Stimulated activated CD8-positive, alpha-beta memory T cell treated with anti-CD3 and anti-CD28 coated beads, Interleukin-15, amount 100 ng/mL, for 24 hours (primary cell): ENCODE measurements at regions not wholly inside any gene's neighbourhood (a gene's known extent, or its start where the extent isn't known, plus 50 kb on each side); places are given as distances from the start of the nearest gene placed in this dataset.
"Not testable (repeated sequence)": the region's sequence is repeated elsewhere in the genome, so short reads cannot be mapped to it uniquely, and the experiment has no call there.

Source experiments
- DNase-seq: peaks from one replicate; pipeline ENCODE4 v3.0.0-alpha.2; 2020; ENCODE audit warnings: low read depth

DNA sequence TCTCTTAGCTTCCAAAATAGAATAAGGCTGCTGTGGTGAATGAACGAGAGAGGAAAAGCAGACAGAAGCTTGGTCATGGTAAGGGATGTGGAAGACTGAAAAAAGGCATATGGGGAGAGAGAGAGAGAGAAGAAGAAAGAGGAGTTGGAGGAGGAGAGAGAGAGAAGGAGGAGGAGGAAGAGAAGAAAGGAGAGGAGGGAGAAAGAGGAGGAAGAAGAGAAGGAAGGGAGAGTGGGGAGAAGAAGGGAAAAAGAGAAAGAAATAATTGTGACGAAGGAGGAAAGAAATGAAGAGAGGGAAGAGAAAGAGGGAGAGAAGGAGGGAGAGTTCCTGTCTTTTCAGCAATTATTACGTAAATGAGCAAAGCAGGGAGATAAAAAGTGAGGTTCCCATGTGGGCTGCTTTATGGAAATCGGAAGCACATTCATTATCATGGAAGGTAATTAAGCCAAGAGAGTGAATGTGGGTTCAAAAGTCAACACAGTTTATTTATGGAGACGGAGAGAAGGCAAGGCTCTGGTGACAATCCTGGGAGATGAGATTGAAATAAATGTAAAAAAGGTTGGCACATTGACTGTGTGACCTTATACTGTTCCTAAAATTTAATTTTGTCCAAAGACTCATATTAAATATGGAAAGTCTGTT lies 611.2 kb downstream of the KIF4B start:
- DNase-seq: no peak

DNA sequence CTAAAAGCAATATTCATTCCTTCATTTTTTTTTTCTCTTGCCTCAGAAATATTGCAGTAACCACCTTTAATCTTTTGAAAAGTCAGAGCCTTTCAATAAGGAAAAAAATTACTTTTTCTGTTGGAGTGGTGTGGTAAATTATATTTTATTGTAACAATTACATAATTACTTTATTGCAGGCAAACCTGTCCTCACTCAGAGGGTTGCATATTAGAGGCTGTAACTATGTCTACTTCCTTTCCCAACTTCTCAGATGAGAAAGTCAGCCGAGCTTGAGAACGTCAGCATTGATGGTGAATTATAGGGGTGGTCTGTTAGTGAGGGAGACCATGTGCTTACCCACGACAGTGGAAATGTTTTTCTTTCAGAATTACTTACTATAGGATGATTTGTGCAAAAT lies 611.8 kb downstream of the KIF4B start:
- no peak for DNase-seq

DNA sequence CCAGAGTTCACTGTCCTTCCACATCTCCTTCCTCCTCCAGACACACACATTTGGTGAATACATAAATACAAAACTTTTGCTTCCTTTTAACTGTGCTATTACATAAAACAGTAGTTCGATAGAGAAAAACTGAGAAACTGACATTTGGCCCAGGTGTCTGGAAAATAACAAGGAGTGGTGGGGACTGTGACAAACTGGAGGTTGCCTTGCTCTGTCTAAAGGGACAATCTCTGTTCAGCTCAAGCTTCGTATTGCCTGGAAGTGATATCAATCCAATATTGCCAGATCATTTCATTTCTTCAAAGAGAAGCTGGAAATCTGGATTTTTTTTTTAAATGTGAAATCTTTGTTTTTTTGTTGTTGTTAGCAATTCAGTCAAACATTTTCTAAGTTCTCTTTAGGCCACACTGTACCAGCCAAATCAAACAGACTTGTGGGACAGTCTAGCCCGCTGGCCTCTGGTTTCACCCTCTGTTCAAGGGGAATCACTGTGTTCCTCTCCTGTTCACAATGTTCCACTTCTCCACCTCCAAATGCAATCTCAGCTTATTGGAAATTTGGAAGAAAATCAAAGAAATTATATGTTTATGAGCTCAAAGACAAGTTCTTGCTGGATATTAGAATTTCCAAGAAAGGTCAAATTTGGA lies 612.5 kb downstream of the KIF4B start:
- DNase-seq: no peak

DNA sequence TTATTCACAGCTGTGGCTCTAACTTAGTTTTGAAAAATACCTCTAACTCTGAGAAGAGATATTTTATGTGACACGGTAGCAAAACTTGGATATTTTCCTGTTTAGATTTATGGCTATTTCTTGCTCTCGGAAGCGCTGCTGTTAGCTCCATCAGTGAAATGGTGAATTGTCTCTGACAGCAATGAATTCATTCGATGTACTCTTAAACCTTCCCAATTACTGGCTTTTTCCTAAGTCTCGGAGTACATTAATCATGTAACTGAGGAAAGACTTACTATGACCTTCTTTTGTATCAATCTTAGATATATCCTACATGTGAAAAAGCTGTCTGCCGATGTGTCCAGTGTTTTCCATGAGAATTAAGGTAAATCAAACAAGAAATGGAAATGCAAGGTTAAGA lies 613.0 kb downstream of the KIF4B start:
- no peak for DNase-seq

DNA sequence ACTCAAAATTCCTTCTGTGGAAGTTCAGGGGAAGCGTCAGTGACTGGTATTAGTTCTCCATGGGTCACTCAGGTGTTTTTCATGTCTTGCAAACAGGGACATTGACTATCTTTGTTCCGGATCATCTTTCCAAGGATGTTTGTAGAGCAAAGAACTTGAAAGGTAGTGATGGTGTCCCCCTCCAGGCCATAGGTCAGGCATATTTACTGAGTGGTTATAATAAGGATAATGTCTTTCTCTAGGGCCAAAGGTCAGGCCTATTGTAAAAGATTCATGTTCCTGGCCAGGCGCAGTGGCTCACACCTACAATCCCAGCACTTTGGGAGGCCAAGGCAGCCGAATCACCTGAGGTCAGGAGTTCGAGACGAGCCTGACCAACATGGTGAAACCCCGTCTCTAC lies 614.8 kb downstream of the KIF4B start:
- no peak for DNase-seq

DNA sequence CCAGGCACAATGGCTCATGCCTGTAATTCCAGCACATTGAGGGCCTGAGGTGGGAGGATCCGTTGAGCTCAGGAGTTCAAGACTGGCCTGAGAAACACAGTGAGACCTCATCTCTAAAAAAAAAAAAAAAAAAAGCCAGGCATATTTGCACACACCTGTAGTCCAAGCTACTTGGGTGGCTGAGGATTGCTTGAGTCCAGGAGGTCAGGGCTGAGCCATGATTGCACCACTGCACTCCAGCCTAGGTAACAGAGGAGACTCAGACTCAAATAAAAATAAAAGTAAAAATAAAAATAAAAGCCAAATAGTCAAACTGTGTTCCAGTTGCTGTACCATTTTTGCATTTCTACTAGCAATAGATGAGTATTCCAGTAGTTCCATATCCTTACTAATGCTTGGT lies 616.0 kb downstream of the KIF4B start:
- DNase-seq: no peak

DNA sequence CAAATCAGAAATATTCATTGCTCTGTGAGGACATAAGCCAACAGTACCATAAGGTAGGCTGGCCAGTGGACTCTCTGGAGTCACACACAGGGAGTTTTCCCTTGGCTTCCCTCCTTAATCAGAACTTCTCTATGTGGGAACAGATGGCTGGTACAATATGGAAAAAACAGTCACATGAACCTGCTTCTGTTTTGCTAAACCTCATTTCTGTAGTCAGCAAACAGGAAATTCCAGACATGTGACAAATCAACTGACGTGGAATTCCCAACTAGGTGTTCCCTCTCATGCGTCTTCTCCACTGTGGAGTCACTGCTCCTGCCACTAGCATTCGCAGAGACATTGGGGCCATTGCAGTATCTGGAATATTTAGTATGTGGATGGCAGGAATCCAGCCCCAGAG lies 617.6 kb downstream of the KIF4B start:
- DNase-seq: no peak

DNA sequence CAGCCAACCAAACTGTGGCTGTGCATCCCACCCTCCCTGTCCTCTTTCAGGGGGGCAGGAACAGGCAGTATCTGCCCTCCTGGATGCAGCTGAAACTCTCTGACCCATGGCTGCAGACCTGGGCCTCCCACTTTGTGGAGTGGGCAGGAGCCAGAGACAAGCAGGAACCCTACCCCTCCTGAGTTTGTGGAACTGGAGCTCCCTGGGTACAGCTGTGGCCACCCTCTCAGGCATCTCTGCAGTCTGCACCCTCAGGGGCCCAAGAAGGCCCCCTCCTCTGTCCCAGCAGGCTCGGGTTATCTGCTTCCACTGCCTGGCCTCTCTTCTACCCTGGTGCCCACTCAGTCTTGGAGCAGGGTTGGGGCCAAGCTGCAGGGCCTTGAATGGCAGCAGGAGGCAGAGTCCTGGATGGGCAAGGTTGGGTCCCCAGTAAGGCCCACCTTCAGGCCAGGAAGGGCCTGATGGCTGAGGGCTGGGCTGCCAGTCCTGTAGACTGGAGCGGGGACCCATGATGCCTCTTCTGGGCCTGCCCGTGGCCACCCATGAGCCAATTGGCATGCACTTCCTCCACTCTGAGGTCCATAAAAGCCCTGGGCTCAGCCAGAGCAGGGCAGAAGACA lies 619.9 kb downstream of the KIF4B start:
- DNase-seq: no peak

DNA sequence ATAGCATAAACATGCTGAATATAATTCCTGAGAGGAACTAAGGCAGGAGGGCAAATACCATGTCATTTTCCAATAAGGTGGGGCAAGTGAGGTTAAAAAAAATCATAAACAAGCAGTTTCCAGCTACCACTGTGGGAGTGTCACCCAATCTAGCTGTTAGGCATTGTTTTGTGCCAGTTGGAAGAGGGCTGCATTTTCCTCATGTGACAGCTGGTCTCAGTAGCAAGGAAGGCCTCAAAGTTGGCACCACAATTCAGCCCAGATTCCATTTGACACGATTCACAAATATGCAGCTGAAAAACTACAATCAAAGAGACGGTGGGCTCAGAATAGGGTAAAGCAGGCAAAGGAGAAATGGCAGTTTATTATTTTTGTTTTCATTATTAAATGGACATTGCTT lies 636.1 kb downstream of the KIF4B start:
- no peak for DNase-seq

DNA sequence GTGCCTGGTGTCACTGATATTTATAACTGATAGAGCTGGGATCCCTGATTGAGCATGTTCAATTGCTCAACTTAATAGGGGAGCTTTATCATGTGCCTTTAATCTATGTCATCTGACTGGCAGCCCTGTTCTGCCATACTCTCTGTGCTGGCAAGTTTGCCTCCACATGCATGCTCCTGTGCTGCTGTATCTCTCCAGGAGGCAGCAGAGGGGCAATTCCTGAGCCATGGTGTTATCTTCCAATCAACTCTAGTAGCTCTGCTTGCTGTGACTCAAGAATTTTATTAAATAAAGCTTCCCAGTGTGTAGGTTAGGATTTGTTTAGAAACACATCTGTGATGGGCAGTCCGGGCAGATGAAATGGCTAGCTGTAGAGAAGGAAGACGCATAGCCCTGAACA lies 642.0 kb downstream of the KIF4B start:
- DNase-seq: no peak

DNA sequence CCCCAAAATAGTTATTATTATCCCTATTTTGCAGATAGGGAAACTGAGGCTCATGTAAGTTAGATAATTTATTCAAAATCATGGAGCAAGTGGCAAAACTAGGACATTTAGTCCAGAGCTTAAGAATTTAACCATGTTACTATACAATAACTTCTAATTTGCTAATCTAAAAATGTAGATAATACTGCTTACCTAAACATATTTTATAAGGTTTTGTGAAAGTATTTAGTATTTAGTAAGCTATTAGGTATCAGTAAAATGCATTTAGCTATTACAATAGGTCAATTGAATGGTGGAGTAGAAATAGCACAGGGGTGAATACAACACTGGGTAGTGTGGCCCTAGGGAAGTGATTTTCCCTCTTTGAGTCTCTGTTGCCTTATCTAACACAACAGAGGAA lies 648.3 kb downstream of the KIF4B start:
- DNase-seq: no peak

DNA sequence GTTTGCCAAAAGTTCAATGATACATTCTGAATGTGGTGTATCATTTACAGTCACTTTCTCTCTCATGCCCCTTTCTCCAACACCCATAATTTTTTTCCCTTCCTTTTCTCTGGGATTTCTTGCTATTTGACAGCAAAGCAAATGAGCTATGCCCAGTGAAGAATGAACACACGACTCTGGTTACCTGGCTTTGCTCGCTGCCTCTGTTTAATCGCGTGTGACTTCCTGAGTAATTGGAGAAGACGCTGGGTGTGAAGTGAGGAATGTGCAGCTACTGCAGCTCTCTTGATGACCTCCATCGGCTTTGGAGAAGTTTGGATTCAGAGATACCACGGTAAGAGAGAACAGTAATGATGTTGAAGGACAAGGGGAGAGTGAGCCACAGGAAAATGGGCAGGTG lies 651.8 kb downstream of the KIF4B start:
- no peak for DNase-seq

DNA sequence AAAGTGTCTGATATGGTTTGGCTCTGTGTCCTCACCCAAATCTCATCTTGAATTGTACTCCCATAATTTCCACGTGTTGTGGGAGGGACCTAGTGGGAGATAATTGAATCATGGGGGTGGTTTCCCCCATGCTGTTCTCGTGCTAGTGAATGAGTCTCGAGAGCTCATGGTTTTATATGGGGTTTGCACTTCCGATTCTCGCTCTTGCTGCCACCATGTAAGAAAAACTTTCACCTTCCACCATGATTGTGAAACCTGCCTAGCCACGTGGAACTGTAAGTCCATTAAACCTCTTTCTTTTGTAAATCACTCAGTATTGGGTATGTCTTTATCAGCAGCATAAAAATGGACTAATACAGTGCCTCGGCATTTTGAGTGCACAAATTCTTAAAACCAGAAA lies 655.0 kb upstream of the SGCD start:
- DNase-seq: not testable (repeated sequence)

DNA sequence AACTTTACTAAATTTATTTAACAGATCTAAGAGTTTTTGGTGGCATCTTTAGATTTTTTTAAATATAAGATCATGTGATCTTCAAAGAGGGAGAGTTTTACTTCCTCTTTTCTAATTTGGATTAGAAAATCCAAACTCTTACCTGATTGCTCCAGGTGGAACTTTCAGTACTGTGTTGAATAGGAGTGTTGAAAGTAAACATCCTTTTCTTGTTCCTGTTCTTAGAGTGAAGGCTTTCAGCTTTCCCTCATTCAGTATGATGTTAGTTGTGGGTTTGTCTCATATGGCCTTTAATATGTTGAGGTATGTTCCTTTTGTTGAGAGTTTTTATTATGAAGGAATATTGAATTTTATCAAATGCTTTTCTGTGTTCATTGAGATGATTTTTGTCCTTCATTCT lies 650.0 kb upstream of the SGCD start:
- DNase-seq: no peak

DNA sequence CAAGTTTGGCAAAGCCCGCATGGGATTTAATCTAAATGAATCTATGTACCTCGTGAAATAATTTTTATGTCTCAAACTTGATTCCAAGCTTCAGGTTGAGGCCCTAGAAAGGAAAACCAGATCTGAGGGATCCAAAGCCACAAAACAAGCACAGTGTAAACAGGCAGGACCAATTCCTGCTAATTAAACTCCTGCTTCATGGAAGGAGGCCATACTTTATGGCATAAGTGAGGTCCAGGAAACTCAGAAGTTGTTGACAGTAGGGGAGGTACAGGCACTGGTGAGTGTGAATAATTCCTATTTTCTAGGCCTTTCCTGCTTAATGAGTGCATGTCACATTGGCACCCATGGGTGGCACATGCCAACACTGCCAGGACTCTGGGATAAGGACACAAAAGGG lies 648.6 kb upstream of the SGCD start:
- DNase-seq: no peak

DNA sequence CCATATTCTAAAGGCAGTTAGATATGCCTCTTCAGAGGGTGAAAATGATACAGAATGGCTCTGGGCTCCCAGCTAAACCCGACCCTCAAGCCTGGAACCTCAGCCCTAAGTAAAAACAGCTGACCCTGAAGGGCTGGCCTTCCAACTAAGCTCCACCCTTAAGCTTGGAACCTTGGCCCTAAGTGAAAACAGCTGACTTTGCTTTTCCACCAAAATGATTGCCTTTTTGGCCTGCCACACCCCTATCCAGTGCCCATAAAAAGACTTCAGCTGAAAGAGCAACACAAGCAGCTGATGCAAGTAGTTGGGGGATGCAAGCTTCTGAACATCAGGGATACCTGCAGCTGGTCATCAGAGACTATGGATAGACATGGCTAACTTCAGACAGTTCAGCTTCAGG lies 647.4 kb upstream of the SGCD start:
- no peak for DNase-seq

DNA sequence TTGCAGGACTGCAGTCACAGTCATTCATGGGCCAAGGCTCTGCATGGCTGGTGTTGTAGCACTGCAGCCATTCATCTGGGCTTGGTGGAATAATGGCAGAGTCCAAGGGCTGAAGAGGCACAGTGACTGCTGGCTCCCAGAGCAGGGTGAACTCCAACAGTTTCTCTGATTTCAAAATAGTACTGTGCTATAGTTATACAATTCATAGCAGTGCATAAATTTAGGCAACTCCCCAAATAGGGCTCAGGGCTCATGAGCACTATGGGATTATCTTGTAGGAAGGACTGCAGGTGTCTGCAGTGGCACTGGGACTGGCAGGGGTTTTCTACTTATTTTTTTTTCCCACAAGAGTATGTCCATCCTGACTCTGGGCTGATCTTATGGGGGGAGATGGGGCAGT lies 642.5 kb upstream of the SGCD start:
- DNase-seq: no peak

DNA sequence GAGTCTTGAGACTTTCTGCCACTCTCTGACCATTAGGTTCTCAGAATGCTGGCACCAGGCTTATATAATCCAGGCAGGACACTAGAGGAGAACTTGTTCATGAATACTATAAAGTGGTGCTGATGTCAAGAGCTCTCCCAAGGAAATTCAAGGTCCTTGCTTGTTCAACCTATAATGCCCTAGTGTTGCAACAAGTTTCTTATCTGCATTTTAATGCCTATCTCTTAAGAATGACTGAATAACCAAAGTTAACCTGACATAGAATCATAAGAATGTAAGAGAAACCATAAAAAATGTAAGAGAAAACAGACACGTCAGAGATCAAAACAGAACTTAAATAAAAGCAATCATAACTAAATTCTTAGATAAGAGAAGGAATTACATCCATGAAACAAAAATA lies 640.8 kb upstream of the SGCD start:
- no peak for DNase-seq

DNA sequence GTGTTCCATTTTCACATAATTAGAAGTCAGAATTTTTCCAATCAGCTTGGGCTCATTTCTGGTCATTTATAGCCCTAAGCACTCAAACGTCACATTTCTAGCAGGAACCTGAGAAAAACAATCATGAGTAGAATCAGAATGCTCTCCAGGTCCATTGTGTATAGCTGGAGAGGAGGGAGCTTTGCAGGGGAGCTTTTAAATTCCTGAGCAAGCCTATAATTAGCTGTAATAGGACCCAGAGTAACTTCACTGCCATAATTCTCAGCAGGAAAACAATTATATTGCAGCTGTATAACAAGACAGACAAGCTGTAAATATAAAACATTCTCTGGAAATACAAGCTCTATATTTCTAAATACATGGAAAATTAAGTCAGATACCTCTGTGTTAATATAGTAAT lies 637.6 kb upstream of the SGCD start:
- no peak for DNase-seq

DNA sequence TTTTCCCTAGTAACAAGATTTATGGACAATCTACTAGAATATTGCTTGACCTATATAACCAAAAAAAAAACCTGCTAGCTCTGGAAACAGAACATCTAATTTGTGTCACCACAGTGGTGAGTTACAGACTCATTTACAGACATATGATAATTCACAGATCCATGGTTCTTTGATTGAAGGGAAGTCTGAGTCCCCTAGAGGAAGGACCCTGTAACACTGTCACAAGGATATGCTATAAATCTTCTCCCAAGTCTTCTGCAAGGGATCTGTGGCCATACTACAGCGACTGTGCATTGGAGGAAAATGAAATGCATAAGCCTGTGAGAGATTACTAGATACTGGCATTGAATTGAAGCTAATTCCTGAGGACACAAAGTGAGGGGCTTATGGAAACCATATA lies 630.6 kb upstream of the SGCD start:
- no peak for DNase-seq

DNA sequence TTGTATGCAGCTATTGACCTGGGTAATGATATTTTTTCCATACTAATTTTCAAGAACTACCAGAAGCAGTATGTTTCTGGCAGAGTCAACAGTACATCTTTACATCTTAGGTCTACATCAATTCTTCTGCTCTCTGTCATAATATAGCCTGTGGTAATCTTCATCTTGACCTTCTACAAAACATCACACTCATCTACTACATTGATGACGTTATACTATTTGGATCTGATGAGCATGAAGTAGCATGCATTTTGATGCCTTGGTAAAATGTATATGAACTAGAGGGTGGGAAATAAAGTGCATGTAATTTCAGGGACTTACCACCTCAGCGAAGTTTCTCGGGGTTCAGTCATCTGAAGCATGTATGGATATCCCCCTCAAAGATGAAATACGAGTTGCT lies 629.7 kb upstream of the SGCD start:
- no peak for DNase-seq

DNA sequence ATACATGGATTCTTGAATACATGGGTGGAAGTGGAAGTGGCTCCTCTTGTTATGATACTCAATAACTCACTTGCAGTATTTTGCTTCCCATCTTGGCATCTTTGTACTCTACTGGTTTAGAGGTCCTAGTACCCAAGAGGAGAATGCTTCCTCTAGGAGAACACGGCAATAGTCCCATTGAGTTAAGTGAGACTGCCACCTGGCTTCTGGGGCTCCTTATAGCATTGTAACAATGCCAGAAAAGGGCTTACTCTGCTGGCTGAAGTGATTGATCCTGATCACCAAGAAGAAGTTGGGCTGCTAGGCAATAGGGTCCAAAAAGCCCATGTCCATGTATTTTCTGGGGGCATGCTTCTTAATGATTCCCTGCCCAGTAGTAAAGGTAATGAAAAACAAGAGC lies 627.6 kb upstream of the SGCD start:
- no peak for DNase-seq

DNA sequence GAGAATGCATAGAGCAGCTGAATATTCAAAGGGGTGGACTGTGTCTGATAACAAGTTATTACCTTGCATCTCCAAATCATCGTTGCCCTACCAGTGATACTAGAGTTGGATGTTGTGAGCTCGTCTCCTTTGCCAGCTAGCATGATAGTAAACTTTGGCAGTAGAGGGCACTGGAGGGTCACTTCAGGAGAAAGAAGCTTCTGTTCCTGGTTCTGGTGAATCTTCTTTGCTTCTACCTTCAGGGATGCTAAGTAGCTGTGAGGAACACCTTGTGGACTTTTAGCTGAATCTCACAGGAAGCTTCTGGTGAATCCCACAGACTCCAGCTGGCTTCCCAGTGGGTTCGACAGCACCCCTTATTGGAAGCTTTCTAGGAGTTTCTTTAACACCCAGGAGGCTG lies 626.6 kb upstream of the SGCD start:
- no peak for DNase-seq

DNA sequence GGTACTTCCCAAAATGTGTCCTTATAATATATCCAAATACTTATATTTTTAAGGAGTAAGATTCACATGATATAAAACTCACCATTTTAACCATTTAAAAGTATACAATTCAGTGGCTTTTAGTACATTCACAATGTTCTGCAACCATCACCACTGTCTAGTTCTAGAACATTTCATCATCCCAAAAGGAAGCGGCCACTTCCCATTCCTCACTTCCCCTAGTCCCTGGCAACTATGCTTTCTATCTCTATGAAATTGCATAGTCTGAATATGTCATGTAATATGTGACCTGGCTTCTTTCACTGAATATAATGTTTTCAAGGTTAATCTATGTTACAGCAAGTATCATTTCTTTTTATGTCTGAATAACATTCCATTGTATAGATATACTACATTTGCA lies 615.1 kb upstream of the SGCD start:
- DNase-seq: no peak
